ENCODE measurements at regions not wholly inside any gene's neighbourhood (a gene's known extent, or its start where the extent isn't known, plus 50 kb on each side); places are given as distances from the start of the nearest gene placed in this dataset.

GRCh38 chr1:55690366-55690765, 475.2 kb upstream of the USP24 start:
- H4K8ac ChIP-seq (ENCODE audit: extremely low read depth, insufficient read depth, low read length) = no peak overlapping the region
- no peak overlapping the region for H3K4ac ChIP-seq (replicated peaks; ENCODE audit: insufficient read length, low read depth, low read length)
- no peak overlapping the region for H3K4me2 ChIP-seq (ENCODE audit: insufficient read depth in 1 of 2, low read depth in 2 of 2, low read length in 2 of 2)
- H3K23me2 ChIP-seq (ENCODE audit: low read depth, low read length) = no peaks in the 10 kb centered on the region; the same call in 1 of the 2 replicates
- 92% methylated on average over 4 of the region's 4 CpGs; no CpG with 5 or more reads in 1 of the 2 experiments for WGBS, 2 experiments (ENCODE audit: extremely low coverage in 1 of 2, insufficient coverage in 1 of 2, insufficient read length in 1 of 2, insufficient replicate concordance in 2 of 2, low coverage in 1 of 2, low lambda C conversion rate in 2 of 2, missing lambda C conversion rate in 1 of 2)
- H3K23ac ChIP-seq (ENCODE audit: insufficient read length) = no peak overlapping the region
- H3K18ac ChIP-seq (ENCODE audit: extremely low read depth, low read length) = no peak overlapping the region
- no peak overlapping the region for H3K9ac ChIP-seq (replicated peaks in 1 of 4; ENCODE audit: extremely low read depth in 1 of 4, low read depth in 3 of 4, low read length in 3 of 4)
- H4K5ac ChIP-seq (ENCODE audit: insufficient read length, low read depth, low read length) = no peak overlapping the region
- H3K4me3 ChIP-seq (ENCODE audit: extremely low read depth in 1 of 4, insufficient read depth in 2 of 4, low read depth in 3 of 4, low read length in 4 of 4) = no peak overlapping the region
- no peak overlapping the region for H2BK20ac ChIP-seq (ENCODE audit: low read length)
- DNase-seq (ENCODE audit: low read depth in 1 of 2, low spot score in 2 of 2) (no peak), FAIRE-seq (no peak)
- no peak overlapping the region for H2AK5ac ChIP-seq (ENCODE audit: low read depth, low read length)
- no peak overlapping the region for H2AFZ ChIP-seq (ENCODE audit: low read length)
- H2BK15ac ChIP-seq (ENCODE audit: low read length) = no peak overlapping the region
- H3K4me1 ChIP-seq (replicated peaks in 1 of 4; ENCODE audit: control insufficient read depth in 3 of 4, insufficient read depth in 4 of 4, low read length in 3 of 4) = no peaks in the 10 kb centered on the region
- H3K27ac ChIP-seq (ENCODE audit: low read depth, low read length) = no peak overlapping the region
- H4K91ac ChIP-seq (replicated peaks; ENCODE audit: insufficient read length, low read length) = no peak overlapping the region
- H2BK120ac ChIP-seq (replicated peaks; ENCODE audit: low read depth, low read length) = no peak overlapping the region
- no peaks in the 10 kb centered on the region for H3K9me3 ChIP-seq (ENCODE audit: insufficient read depth in 2 of 2, low read depth in 1 of 2, low read length in 1 of 2)
- no peaks in the 10 kb centered on the region for H3K79me1 ChIP-seq (ENCODE audit: low read depth, low read length)
- no peak overlapping the region for H3K14ac ChIP-seq (ENCODE audit: insufficient read length)
- no peak overlapping the region for H2BK5ac ChIP-seq (ENCODE audit: low read depth, low read length)
- H4K20me1 ChIP-seq (replicated peaks in 1 of 2; ENCODE audit: control insufficient read depth in 1 of 2, insufficient read depth in 2 of 2, low read length in 2 of 2) = no peaks in the 10 kb centered on the region
- H2BK12ac ChIP-seq (ENCODE audit: low read depth, low read length) = no peak overlapping the region
- CTCF ChIA-PET (ENCODE audit: partially characterized antibody) = interaction anchor here (1.2 to 4.2 kb wide), 2 partner anchors 11 to 12 kb away, joined by 4 to 36 read pairs; no protein-coding TSS in a partner anchor
- POLR2A ChIA-PET (ENCODE audit: partially characterized antibody) = no interaction called here
- no peaks in the 10 kb centered on the region for H3K36me3 ChIP-seq (ENCODE audit: control insufficient read depth in 2 of 4, insufficient read depth in 4 of 4, low read length in 3 of 4)
- no peaks in the 10 kb centered on the region for H3K79me2 ChIP-seq (ENCODE audit: control insufficient read depth in 1 of 2, insufficient read depth in 2 of 2, low read length in 2 of 2)
- H3K27me3 ChIP-seq (replicated peaks in 1 of 4; ENCODE audit: control insufficient read depth in 3 of 4, extremely low read depth in 1 of 4, insufficient read depth in 3 of 4, low read length in 3 of 4) = no peaks in the 10 kb centered on the region; a peak in 1 of 7 replicates
- no peak overlapping the region for H3K56ac ChIP-seq (replicated peaks; ENCODE audit: insufficient read length, low read depth, low read length)
- TF ChIP-seq HDAC6 (IDR thresholded peaks at IDR 0.05; ENCODE audit: low read depth, low read length) = no peak
- TF ChIP-seq SUZ12 (IDR thresholded peaks at IDR 0.05; ENCODE audit: low read length) = no peak
